Activated CD4-positive, alpha-beta T cell treated with anti-CD3 and anti-CD28 coated beads, Interleukin-2, Interleukin-6, amounts not matched to agents 100 ng/mL and 50 ng/mL, durations not matched to agents 16 hours and 8 hours (primary cell): ENCODE measurements at regions not wholly inside any gene's neighbourhood (a gene's known extent, or its start where the extent isn't known, plus 50 kb on each side); places are given as distances from the start of the nearest gene placed in this dataset.
"Not testable (repeated sequence)": the region's sequence is repeated elsewhere in the genome, so short reads cannot be mapped to it uniquely, and the experiment has no call there.

ENCODE experiments used
- DNase-seq: peaks from one replicate; pipeline ENCODE4 v3.0.0-alpha.2; 2020

DNA sequence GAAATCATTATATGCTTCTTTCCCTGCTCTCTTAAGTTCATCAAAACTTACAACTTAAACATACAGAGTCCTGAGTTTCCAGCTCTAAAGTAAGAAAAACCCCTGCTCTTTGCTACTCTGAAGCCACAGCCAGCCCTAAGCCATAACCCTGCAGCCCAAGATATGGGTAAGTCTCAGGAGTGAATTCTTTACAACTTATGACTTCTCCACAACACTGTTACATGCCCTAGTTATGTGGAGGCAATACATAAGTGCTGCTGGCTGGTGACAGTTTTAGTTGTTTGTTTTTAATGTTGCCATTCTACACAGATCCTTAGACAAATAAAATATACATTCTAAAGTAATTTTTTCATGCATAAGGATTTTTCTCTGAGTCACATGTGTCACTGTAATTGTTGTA, 100.2 kb downstream of the FBXO8 start:
- DNase-seq, result no peak

DNA sequence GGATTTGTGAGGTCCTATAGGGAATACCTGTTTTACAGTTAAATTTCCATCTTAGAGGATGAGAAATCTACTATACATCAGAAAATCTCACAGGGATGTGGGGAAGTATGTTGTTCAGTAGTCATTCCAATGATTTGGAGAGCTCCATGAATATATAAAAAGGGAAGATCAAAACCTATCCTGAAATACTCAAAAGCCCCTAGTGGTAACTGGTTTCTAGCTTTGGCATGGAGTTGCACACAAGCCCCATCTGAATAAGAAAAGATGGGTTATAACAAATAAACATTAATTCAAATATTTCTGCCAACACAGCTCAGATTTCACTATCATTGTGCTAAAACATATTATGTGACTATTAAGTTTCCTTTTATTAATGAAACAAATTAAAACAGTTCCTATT, 101.6 kb downstream of the FBXO8 start:
- no peak for DNase-seq

GRCh38 chr4:174177536-174177935, 105.9 kb downstream of the FBXO8 start:
- no peak for DNase-seq

DNA sequence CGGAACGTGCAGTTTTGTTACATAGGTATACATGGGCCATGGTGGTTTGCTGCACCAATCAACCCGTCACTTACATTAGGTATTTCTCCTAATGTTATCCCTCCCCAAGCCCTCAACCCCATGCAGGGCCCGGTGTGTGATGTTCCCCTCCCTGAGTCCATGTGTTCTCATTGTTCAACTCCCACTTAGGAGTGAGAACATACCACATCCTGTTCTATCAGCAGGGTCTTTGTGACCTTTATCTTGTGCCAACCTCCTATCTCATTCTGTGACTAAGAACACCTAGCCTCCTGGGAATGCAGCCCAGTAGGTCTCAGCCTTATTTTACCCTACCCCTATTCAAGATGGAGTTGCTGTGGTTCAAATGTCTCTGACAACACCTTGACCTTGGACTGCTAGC, 107.6 kb downstream of the FBXO8 start:
- not testable (repeated sequence) for DNase-seq

DNA sequence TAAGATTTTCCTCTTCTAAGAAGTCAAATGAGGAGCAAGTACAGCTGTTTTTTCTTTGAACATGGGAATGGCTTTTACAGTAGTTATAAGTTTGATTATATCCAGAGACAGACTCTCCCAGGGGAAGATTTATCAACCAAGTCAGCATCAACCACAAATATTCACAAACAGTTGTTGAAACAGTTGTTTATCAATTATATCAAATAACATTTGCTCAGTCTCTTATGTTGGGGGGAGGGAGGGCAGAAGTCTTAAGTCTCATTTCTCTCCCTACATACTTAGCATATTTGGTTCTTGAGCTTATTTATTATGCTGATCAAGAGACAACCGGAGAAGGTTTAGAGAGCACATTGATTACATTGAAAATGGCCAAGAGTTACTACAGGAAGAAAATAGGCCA, 110.1 kb downstream of the FBXO8 start:
- no peak for DNase-seq

GRCh38 chr4:174172274-174172673, 111.2 kb downstream of the FBXO8 start:
- no peak for DNase-seq

DNA sequence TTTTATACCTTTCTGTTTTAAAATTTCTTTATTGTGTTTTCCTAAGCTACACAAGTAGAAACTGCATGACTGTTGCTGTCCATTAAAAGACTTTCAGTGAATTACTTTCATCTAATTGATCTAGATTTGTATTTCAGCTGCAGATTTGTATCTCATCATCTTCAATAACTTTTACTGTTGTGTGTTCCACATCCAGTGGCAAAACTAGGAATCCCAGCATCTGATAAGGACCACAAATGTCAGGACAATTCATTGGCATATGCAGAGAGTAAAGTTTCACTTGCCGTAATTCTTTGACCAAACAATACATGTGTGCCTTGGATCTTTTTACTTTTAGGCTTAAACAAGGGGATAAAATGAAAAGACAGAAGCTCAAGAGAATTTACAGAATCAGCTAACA, 112.6 kb downstream of the FBXO8 start:
- no peak for DNase-seq

DNA sequence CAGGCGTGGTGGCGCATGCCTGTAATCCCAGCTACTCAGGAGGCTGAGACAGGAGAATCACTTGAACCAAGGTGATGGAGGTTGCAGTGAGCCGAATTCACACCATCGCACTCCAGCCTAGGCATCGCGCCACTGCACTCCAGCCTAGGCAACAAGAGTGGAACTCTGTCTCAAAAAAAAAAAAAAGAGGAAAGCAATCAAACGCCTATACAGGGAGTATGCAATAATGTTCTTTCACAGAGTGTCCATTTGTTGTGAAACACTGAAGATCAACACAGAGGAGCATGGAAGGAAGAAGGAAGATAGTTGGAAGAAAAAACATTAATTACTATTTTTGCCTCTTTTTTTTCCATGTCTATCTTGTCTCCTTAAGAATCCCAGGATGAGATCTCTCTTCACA, 113.4 kb downstream of the FBXO8 start:
- no peak for DNase-seq

- no peak for DNase-seq
These were observed 126.3 kb downstream of the FBXO8 start for GRCh38 chr4:174157106-174157607.

DNA sequence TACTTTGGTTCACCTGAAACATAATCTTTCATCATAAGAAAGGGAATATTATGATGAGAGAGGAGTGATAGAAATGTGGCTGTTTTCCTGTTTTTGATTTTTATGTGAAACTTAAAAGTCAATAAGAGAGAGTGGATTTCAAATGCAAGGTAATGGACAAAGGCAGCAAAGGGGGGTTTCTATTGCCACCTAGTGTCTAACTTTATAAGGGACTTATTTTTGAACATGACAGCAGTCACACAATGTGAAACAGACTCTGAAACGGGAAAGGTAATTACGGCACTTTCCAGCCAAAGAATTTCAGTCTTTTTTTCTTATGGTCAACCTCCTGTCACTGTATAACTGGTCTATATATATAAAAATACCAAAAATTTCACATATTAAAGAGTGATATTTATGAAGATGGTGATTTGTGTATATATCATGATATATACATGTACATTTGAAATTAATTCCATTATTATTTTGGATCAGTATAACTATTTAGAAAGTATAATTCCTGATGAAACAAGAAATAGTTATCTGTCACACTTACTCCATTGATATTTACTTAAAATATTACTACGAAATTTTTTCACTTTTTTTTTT, 127.1 kb downstream of the FBXO8 start:
- DNase-seq, result peak; percentile 26

DNA sequence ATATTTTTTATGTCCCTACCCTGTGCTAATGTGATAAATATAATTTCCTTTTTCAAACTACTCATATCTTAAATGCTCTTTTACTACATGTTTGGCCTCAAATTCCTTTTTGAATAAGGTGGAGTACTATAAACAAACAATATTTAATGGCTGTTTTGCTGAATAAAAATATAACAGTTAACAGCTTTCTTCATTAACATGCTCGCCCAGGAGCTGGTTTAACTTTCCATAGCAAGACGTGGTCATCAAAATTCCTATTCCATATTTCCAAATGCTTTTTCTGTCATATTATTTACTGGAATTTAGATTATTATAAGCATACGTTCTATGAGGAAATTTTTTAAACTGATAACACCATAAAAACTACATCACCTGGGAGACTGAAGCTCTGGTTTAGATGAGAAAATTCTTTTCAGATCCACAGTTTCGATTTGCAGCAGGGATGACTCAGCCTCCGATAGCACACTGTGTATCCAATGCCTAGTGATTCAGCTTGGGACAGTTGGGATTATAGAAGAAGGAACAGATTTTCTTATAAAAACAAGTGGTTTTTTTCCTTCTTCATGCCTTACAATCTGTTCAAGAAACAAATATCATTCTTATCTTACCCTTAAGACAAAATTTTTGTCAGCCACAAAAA, 129.1 kb downstream of the FBXO8 start:
- no peak for DNase-seq

GRCh38 chr4:174152717-174153466, 130.6 kb downstream of the FBXO8 start:
- no peak for DNase-seq

DNA sequence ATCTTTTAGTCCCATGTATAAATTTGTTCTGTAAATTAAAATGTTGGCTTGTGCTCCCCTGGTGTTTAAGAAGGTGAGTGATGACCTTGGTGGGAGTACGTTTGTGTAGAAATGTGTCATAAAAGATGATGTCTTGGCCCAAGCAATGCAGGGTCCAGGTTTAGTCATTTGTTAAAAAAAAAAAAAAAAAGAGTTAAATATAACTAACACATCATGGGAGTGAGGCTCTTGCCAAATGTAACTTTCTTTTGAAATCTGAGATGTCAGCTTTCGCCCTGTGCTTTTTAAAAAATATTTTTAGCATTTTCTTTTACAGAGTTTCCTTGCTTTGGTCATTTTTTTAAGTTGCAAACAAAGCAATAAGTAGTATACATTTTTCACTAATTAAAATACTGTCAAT, 135.6 kb downstream of the FBXO8 start:
- DNase-seq, result no peak

DNA sequence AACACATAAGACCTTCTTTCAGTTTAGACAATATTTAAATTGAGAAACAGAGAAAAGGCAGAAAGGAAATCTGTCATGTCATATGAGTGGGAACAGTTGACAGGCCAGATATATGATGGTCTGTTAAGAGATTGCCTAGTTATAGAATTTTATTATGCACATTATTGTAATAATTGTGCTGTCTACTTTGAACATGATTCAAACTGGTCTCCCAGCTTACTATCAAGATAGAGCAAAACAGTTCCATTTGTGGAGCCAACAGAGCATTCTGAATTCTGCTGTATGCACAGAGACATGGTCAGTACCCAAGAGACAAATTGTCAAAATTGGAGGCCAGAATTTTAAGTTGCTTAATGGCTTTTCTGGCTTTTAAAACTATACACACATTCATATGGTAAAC, 139.4 kb downstream of the FBXO8 start:
- DNase-seq, result no peak

DNA sequence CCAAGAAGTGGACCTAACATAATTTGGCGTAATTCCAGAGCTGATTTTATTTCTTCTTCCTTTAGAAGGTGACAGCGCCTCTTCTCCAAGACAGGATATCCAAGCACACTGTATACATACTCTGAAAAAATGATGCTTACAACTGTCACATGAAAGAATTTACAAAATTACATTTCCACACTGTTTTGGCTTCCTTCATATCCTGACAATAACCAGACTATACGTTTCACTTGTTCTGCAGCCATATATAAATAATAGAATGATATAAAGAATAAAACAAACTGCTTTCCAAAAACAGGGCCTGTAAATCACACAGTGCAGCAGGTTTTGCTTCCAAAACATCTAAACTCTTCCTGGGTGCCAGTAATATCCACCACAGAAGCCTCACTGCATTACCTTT, 141.6 kb downstream of the FBXO8 start:
- DNase-seq, result no peak

DNA sequence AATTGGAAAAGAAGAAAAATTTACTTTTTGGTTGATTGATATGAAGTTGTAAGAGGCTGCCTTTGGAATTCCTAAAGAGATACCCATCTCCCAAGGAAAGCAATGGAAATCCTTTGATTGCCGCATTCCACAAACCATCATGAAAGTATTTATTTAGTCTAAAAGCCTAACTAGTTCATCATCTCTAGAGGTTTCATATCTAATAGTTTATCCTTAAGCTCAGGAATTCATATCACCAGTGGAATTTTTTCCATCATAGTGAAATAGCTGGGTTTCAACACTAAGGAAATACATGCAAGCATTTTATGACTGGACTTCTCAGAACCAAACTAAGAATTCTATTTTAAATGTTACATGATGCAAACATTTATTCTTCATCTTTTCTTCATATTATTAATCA, 144.9 kb downstream of the FBXO8 start:
- no peak for DNase-seq

- no peak for DNase-seq
These were observed 145.8 kb downstream of the FBXO8 start for GRCh38 chr4:174137698-174138097.

DNA sequence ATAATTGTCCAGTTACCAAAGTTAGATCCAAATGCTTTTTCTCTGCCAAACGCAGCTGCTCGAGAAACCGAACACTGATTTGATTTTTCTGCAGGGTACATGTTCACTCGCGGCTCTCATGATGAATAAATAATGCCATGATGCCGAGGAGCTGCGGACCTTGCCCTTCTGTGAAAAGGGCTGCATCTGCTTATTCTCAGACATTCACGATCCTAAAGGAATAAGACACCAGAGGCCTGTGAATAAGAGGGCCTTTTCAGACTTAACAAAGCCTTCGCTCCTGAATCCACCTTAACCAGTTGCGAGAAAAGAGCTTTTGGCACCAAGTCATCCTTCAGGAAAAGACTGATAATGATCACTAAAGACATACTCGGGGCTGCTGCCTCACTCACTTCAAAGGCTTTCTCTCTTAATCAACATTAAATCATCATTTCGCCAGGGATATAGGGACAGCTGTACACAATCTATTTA, 147.5 kb downstream of the FBXO8 start:
- no peak for DNase-seq

GRCh38 chr4:174135530-174135929, 147.9 kb downstream of the FBXO8 start:
- DNase-seq, result no peak

DNA sequence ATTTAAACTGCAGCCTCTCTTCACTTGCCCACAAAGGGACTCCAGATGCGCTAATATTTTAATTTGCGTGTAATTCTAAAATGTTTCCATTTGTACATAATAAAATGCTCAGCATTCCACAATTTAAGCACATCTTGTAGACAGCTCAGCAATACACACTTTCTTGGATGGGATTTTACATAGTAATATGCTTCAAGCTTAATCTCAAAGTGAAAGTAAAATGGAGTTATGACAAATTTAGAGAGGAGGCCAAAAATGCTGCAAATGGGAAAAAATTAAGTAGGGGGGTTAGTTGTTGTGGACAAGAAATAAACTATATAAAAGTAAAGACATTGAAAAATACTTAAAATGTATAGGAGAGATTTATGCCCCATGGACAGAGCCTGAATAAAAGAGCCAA, 149.1 kb downstream of the FBXO8 start:
- no peak for DNase-seq

GRCh38 chr4:174133551-174133950, 149.9 kb downstream of the FBXO8 start:
- DNase-seq, result no peak

GRCh38 chr4:174131901-174132300, 151.6 kb downstream of the FBXO8 start:
- DNase-seq, result no peak

- DNase-seq, result no peak
These were observed 160.8 kb downstream of the FBXO8 start for GRCh38 chr4:174122705-174123104.
